HFFc6 (cell line): ENCODE measurements at regions not wholly inside any gene's neighbourhood (a gene's known extent, or its start where the extent isn't known, plus 50 kb on each side); places are given as distances from the start of the nearest gene placed in this dataset.
A peak's percentile ranks its signal among the peaks of the same experiment; 100 is the strongest.

Experiments used
- DNase-seq: peaks from one replicate; pipeline ENCODE4 v3.0.0-alpha.2; 2018
- H3K27ac Mint-ChIP-seq: 2 replicates; pipeline ENCODE4 v1.8.0; 2020; ENCODE audit warnings: mild to moderate bottlenecking, mixed read lengths
- H3K27me3 Mint-ChIP-seq: 2 replicates; pipeline ENCODE4 v1.8.0; 2021; ENCODE audit warnings: mild to moderate bottlenecking, moderate library complexity, mixed read lengths; ENCODE audit not compliant: insufficient read depth
- H3K36me3 Mint-ChIP-seq: 2 replicates; pipeline ENCODE4 v1.8.0; 2021; ENCODE audit warnings: low read depth, mixed read lengths
- H3K4me1 Mint-ChIP-seq: 2 replicates; pipeline ENCODE4 v1.8.0; 2020; ENCODE audit warnings: low read depth, mixed read lengths
- H3K4me3 Mint-ChIP-seq: 2 replicates; pipeline ENCODE4 v1.8.0; 2020; ENCODE audit warnings: mild to moderate bottlenecking, moderate library complexity, mixed read lengths
- H3K9me3 Mint-ChIP-seq: 2 replicates; pipeline ENCODE4 v1.8.0; 2020; ENCODE audit warnings: mild to moderate bottlenecking, mixed read lengths
- TF ChIP-seq, protein P1 (sequence below): fragments of 200-600 bp; sonication (generic); IDR thresholded peaks from 2 replicates; pipeline ENCODE4 v1.5.0; 2021; ENCODE audit warnings: antibody characterized with exemption, mild to moderate bottlenecking

DNA sequence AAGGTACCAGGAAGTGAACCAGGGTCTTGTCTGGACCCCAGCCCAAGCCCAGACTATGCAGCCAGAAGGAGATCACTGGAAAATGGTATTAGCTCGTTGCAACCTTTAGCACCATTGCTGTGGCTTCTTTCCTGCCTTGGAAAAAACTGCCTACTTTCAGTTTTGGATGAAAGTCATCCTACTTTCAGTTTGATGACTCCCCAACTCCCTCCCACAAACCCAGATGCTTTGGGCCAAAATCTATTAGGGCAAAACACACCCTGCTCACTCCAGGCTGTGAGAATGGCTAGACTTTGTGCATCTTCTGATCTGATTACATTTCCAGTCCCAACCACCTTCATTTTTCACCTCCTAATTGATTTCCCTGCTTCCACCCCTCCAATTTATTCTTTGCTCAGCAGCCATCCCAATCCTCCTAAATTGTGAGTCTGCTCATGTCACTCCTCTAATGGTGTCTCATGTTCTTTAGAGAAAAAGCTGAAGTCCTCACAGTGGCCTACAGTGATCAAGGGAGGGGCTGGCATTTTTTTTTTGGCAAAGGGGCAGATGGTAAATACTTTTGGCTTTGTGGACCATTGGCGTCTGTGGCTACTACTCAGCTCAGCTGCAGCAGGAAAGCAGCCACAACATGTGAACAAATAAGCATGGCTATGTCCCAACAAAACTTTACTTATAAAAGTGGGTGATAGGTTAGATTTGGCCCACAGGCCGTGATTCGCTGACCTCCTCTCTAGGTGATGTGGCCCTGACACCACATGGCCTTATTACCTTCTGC, 368.7 kb downstream of the SLC4A3 start:
- Mint-ChIP-seq H3K9me3 (no peaks in the 10 kb centered on the region), H3K4me3 (no peak overlapping the region), H3K27me3 (no peaks in the 10 kb centered on the region), H3K4me1 (peaks cover 34% of the 10 kb centered on the region), H3K36me3 (no peaks in the 10 kb centered on the region), H3K27ac (no peak overlapping the region)
- TF ChIP-seq, protein P1, sequence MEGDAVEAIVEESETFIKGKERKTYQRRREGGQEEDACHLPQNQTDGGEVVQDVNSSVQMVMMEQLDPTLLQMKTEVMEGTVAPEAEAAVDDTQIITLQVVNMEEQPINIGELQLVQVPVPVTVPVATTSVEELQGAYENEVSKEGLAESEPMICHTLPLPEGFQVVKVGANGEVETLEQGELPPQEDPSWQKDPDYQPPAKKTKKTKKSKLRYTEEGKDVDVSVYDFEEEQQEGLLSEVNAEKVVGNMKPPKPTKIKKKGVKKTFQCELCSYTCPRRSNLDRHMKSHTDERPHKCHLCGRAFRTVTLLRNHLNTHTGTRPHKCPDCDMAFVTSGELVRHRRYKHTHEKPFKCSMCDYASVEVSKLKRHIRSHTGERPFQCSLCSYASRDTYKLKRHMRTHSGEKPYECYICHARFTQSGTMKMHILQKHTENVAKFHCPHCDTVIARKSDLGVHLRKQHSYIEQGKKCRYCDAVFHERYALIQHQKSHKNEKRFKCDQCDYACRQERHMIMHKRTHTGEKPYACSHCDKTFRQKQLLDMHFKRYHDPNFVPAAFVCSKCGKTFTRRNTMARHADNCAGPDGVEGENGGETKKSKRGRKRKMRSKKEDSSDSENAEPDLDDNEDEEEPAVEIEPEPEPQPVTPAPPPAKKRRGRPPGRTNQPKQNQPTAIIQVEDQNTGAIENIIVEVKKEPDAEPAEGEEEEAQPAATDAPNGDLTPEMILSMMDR = no peak
- DNase-seq = no peak

DNA sequence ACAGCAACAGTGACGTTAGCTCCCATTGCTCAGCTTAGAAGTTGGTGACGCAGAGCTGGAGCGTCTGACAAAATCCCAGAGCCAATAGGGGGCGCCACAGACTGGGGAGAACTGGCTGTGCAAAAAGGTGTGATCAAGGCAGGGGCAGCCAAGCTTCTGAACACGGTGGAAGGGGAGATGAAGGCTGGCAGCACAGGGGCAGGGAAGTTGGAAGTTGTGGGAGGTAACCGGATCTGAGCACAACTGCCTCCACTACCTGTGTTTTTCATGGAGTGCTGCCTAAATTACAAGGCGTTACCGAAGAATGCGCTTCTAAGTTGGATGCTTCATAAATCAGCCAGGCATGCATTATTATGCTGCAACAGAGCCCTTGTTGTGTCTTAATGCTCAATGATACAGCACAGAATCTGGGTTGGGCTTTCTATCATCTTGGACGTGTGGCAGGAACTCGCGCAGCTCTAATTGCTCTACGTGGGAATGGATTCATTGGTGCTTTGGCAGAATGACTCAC, 370.0 kb downstream of the SLC4A3 start:
- Mint-ChIP-seq H3K4me1 (peaks cover 39% of the 10 kb centered on the region), H3K4me3 (no peak overlapping the region), H3K36me3 (no peaks in the 10 kb centered on the region), H3K27ac (no peak overlapping the region; the same call in 1 of the 2 replicates), H3K27me3 (no peaks in the 10 kb centered on the region), H3K9me3 (no peaks in the 10 kb centered on the region)
- TF ChIP-seq, protein P1 = peak; percentile 71
- no peak for DNase-seq

DNA sequence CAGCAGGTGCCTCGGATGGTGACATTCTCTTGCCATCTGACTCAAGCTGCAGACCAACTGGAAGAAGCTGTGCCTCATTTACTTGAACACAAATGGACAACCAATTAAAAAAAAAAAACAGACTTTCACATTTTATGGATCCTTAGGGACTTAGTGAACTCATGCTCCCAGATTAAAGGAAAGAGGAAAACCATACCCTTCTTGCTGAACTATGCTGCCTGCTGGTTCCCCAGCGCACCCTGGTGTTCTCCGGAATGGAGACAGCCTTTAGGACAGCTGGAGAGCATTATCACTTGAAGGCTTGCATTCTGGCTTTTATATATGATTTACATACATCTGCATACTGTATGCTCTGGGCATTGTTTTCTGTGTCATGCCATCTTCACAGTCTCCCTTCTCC, 370.7 kb downstream of the SLC4A3 start:
- TF ChIP-seq, protein P1 = peak; percentile 47; the same call in 1 of the 2 replicates
- H3K36me3 Mint-ChIP-seq = no peaks in the 10 kb centered on the region
- H3K27ac Mint-ChIP-seq = no peak overlapping the region
- no peaks in the 10 kb centered on the region for H3K9me3 Mint-ChIP-seq
- peaks cover 45% of the 10 kb centered on the region for H3K4me1 Mint-ChIP-seq
- no peaks in the 10 kb centered on the region for H3K27me3 Mint-ChIP-seq
- H3K4me3 Mint-ChIP-seq = no peak overlapping the region
- peak; percentile 8 for DNase-seq

DNA sequence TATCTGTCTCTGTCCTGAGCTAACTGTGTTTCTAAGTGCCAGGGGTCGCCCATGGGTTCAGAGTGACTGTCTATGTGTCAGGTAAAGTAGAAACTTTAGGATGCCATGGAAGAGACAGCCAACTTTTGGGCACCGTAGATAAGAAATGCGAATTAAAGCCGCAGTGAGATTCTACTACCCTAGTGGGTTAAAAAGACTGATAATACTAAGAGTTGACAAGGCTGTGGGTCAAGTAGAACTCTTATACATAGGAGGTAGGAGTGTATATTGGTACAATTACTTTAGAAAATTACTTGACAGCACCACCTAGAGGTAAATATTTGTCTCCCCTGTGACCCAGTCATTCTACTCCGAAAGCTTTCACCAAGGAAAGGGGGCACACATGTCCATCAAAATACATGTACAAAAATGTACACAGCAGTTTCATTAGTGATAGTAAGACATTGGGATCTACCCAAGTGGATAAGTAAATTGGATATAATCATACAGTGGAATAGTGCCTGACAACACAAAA, 371.3 kb downstream of the SLC4A3 start:
- Mint-ChIP-seq H3K27me3 (no peaks in the 10 kb centered on the region), H3K9me3 (no peaks in the 10 kb centered on the region), H3K27ac (no peak overlapping the region), H3K4me3 (no peak overlapping the region), H3K36me3 (no peaks in the 10 kb centered on the region), H3K4me1 (peaks cover 50% of the 10 kb centered on the region)
- TF ChIP-seq, protein P1 = peak; percentile 49; the same call in 1 of the 2 replicates
- DNase-seq = no peak

DNA sequence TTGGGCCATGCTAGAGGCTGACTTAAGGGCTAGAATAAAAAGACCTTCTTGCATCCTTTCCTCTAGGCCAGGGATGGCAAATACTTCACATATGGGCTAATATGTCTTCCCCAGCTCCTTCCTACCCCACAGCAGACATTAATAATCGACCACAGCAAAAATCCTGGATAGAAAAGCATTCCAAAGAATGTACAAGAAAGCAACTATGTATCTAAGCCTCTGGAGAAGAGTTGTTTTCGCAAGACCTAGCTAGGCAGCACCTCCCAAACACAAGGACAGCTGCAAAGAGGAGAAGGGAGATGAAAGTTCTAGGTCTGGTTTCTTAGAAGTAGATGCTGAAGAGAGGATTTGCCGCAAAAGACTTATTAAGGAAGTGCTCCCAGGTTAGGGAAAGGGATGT, 372.6 kb downstream of the SLC4A3 start:
- no peak for DNase-seq
- H3K4me1 Mint-ChIP-seq = peaks cover 53% of the 10 kb centered on the region
- H3K27ac Mint-ChIP-seq = no peak overlapping the region
- H3K27me3 Mint-ChIP-seq = no peaks in the 10 kb centered on the region
- no peaks in the 10 kb centered on the region for H3K36me3 Mint-ChIP-seq
- no peak overlapping the region for H3K4me3 Mint-ChIP-seq
- TF ChIP-seq, protein P1 = no peak
- no peaks in the 10 kb centered on the region for H3K9me3 Mint-ChIP-seq
